Smooth muscle cell (in vitro differentiated cells): ENCODE measurements at regions not wholly inside any gene's neighbourhood (a gene's known extent, or its start where the extent isn't known, plus 50 kb on each side); places are given as distances from the start of the nearest gene placed in this dataset.
A peak's percentile ranks its signal among the peaks of the same experiment; 100 is the strongest.

Experiments used
- DNase-seq: peaks from one replicate; lab custom pipeline; 2025; ENCODE audit not compliant: unreplicated experiment; lab: John Stamatoyannopoulos, UW
- H2AFZ ChIP-seq: fragments of 200-600 bp; sonication (generic); 2 replicates; pipeline ENCODE4 v1.6.0; 2016; ENCODE audit warnings: antibody characterized with exemption, low read depth, mild to moderate bottlenecking
- H3F3A ChIP-seq: fragments of 200-600 bp; sonication (generic); 2 replicates; pipeline ENCODE4 v1.6.0; 2017; ENCODE audit warnings: antibody characterized with exemption, low read depth
- H3K27ac ChIP-seq: fragments of 200-600 bp; sonication (generic); 2 replicates; pipeline ENCODE4 v1.5.1; 2016; ENCODE audit warnings: low read depth, mild to moderate bottlenecking
- H3K27me3 ChIP-seq: fragments of 200-600 bp; sonication (generic); 2 replicates; pipeline ENCODE4 v1.6.1; 2016; ENCODE audit warnings: low read depth, mild to moderate bottlenecking
- H3K36me3 ChIP-seq: fragments of 200-600 bp; sonication (generic); 2 replicates; pipeline ENCODE4 v1.5.1; 2016; ENCODE audit warnings: low read depth
- H3K4me1 ChIP-seq: fragments of 200-600 bp; sonication (generic); 2 replicates; pipeline ENCODE4 v1.5.1; 2016; ENCODE audit warnings: low read depth
- H3K4me2 ChIP-seq: fragments of 200-600 bp; sonication (generic); 2 replicates; pipeline ENCODE4 v1.6.0; 2016; ENCODE audit warnings: mild to moderate bottlenecking
- H3K4me3 ChIP-seq: fragments of 200-600 bp; sonication (generic); 2 replicates; pipeline ENCODE4 v1.5.1; 2016; ENCODE audit warnings: mild to moderate bottlenecking
- H3K79me2 ChIP-seq: fragments of 200-600 bp; sonication (generic); 2 replicates; pipeline ENCODE4 v1.6.0; 2016; ENCODE audit warnings: low read depth, mild to moderate bottlenecking
- H3K9ac ChIP-seq: fragments of 200-600 bp; sonication (generic); 2 replicates; pipeline ENCODE4 v1.6.0; 2016; ENCODE audit warnings: low read depth
- H3K9me3 ChIP-seq: fragments of 200-600 bp; sonication (generic); replicated peaks from 2 replicates; pipeline ENCODE4 v1.5.1; 2016; ENCODE audit warnings: low read depth
- H4K20me1 ChIP-seq: fragments of 200-600 bp; sonication (generic); 2 replicates; pipeline ENCODE4 v1.6.0; 2016; ENCODE audit warnings: low read depth
- WGBS: methylation state at CpG from one replicate; pipeline ENCODE4 v1.1.7; 2016; ENCODE audit warnings: low lambda C conversion rate; 5-methylcytosine and 5-hydroxymethylcytosine counted together
- TF ChIP-seq, protein P1 (sequence below): fragments of 200-600 bp; sonication (generic); IDR thresholded peaks from 2 replicates; pipeline ENCODE4 v1.5.1; 2017; ENCODE audit warnings: borderline replicate concordance, mild to moderate bottlenecking, antibody characterized with exemption; ENCODE audit not compliant: insufficient read depth, poor library complexity, severe bottlenecking

DNA sequence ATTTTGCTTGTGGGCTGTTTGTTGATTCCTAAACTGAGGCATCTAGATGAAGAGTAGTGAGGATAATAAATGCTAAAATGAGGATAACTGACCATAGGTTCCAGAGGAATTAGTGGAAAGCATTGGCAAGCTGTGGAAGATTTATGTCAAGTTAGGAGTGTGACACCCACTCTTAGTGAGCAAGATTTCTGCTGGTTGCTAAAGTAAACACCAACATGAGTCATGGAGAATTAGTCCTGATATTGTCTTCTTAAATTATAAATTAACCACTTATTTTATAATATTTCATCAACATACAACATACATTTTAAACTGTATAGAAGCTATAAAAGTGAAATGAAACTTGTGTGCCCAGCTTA is 328.2 kb downstream of the RPL10L start:
- H3K4me2 ChIP-seq: peak overlapping the region; percentile 61
- H3K4me1 ChIP-seq: peaks cover 25% of the 10 kb centered on the region
- DNase-seq: no peak
- peak overlapping the region; percentile 50 for H3K9ac ChIP-seq
- H2AFZ ChIP-seq: no peak overlapping the region
- H3K27ac ChIP-seq: peak overlapping the region; percentile 71
- no peaks in the 10 kb centered on the region for H3K79me2 ChIP-seq
- H4K20me1 ChIP-seq: no peaks in the 10 kb centered on the region
- peaks cover 13% of the 10 kb centered on the region for H3F3A ChIP-seq
- no peaks in the 10 kb centered on the region for H3K36me3 ChIP-seq
- TF ChIP-seq, protein P1, sequence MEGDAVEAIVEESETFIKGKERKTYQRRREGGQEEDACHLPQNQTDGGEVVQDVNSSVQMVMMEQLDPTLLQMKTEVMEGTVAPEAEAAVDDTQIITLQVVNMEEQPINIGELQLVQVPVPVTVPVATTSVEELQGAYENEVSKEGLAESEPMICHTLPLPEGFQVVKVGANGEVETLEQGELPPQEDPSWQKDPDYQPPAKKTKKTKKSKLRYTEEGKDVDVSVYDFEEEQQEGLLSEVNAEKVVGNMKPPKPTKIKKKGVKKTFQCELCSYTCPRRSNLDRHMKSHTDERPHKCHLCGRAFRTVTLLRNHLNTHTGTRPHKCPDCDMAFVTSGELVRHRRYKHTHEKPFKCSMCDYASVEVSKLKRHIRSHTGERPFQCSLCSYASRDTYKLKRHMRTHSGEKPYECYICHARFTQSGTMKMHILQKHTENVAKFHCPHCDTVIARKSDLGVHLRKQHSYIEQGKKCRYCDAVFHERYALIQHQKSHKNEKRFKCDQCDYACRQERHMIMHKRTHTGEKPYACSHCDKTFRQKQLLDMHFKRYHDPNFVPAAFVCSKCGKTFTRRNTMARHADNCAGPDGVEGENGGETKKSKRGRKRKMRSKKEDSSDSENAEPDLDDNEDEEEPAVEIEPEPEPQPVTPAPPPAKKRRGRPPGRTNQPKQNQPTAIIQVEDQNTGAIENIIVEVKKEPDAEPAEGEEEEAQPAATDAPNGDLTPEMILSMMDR: no peak
- H3K27me3 ChIP-seq: peaks cover 42% of the 10 kb centered on the region
- H3K4me3 ChIP-seq: no peak overlapping the region
- H3K9me3 ChIP-seq: no peaks in the 10 kb centered on the region

DNA sequence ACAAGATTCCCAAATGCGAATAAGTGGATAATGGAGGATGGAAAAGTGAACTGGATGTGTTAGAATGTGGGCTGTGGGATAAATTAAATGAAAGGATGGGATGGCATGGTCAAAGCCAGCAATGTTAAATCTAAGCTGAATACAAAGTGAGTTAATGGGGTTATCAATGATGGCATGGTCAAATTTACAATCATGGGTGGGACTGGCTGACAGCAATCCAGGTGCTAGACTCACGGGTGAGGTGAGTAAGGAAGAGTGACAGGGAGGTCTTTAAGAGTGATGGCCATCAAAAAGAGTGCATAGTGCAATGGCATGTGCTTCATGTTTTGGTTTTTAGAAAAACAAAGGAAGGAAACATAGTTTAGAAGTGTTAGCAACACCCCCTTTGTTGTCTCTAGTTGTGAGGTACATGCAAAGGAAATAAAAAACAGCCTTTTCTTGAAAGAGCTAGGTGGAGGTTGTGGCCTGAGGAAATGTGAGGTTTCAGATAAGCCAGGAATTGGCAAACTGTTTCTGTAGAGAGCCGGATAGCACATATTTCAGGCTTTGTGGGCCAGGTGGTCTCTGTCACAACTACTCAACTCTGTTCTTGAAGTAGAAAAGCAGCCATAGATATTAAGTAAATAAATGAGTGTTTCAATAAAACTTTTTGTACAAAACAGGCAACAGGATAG is 328.7 kb downstream of the RPL10L start:
- Histone ChIP-seq H3K36me3 (no peaks in the 10 kb centered on the region), H3K27me3 (peaks cover 42% of the 10 kb centered on the region), H3F3A (peaks cover 13% of the 10 kb centered on the region), H3K4me1 (peaks cover 25% of the 10 kb centered on the region), H3K79me2 (no peaks in the 10 kb centered on the region), H3K4me2 (peak overlapping the region; percentile 61), H3K4me3 (no peak overlapping the region), H4K20me1 (no peaks in the 10 kb centered on the region), H2AFZ (no peak overlapping the region), H3K9ac (peak overlapping the region; percentile 50), H3K9me3 (no peaks in the 10 kb centered on the region), H3K27ac (peak overlapping the region; percentile 71)
- 39% methylated on average over 3 of the region's 3 CpGs for WGBS
- TF ChIP-seq, protein P1: no peak
- DNase-seq: no peak

- Histone ChIP-seq H2AFZ (no peak overlapping the region), H3K79me2 (no peaks in the 10 kb centered on the region), H3K27ac (peak overlapping the region; percentile 71), H3K4me3 (no peak overlapping the region), H3K36me3 (no peaks in the 10 kb centered on the region), H3K27me3 (peaks cover 35% of the 10 kb centered on the region), H3K4me1 (peaks cover 25% of the 10 kb centered on the region), H3K4me2 (peak overlapping the region; percentile 61), H4K20me1 (no peaks in the 10 kb centered on the region), H3F3A (peaks cover 13% of the 10 kb centered on the region), H3K9ac (no peak overlapping the region), H3K9me3 (no peaks in the 10 kb centered on the region)
- no peak for DNase-seq
- TF ChIP-seq, protein P1: no peak
- 0% methylated on average over 1 of the region's 1 CpG for WGBS
These were observed 329.5 kb downstream of the RPL10L start for GRCh38 chr14:46322076-46322475.

DNA sequence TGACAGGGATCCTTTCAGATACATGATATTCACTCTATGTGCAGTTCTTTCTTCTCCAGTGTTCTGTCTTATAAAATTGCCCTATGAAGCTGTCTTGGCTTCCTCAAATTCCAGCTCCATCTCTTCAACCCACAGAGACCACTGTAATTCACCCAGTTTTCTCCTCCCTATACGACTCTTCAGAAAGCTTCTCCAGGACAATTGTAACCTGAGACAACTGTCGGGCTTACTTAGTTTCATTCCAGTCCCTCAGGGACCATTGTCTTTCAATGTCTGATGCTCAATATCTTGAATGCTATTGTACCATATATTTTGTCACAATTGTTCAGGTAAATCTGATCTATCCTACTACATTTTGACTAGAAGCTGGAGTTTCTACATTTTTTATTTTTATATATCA is 345.3 kb downstream of the RPL10L start:
- H3K9ac ChIP-seq: no peak overlapping the region
- H3K79me2 ChIP-seq: no peaks in the 10 kb centered on the region
- WGBS: 52% methylated on average over 2 of the region's 2 CpGs
- no peaks in the 10 kb centered on the region for H3K9me3 ChIP-seq
- no peak for DNase-seq
- H3K4me1 ChIP-seq: no peaks in the 10 kb centered on the region
- no peak overlapping the region for H2AFZ ChIP-seq
- no peaks in the 10 kb centered on the region for H4K20me1 ChIP-seq
- no peaks in the 10 kb centered on the region for H3F3A ChIP-seq
- no peak overlapping the region for H3K27ac ChIP-seq
- H3K27me3 ChIP-seq: peaks cover 9% of the 10 kb centered on the region
- no peaks in the 10 kb centered on the region for H3K36me3 ChIP-seq
- no peak overlapping the region for H3K4me3 ChIP-seq
- no peak overlapping the region for H3K4me2 ChIP-seq
- TF ChIP-seq, protein P1: no peak
